ENCODE measurements at regions not wholly inside any gene's neighbourhood (a gene's known extent, or its start where the extent isn't known, plus 50 kb on each side); places are given as distances from the start of the nearest gene placed in this dataset.
A peak's percentile ranks its signal among the peaks of the same experiment; 100 is the strongest.

GRCh38 chr20:43295263-43295662 is 105.6 kb upstream of the PTPRT start:
- Histone ChIP-seq H4K20me1 (ENCODE audit: insufficient read depth, low read depth, low read length) (no peaks in the 10 kb centered on the region), H3K4me3 (ENCODE audit: low read length) (no peak overlapping the region), H3K4me1 (ENCODE audit: low read length) (peaks cover 3% of the 10 kb centered on the region; the same call in 1 of the 2 replicates), H2AFZ (ENCODE audit: low read length) (no peak overlapping the region), H3K9me2 (replicated peaks; ENCODE audit: insufficient read depth, low read length) (no peaks in the 10 kb centered on the region), H3K27me3 (ENCODE audit: low read length) (no peaks in the 10 kb centered on the region), H3K9me3 (ENCODE audit: low read length) (no peaks in the 10 kb centered on the region), H3K4me2 (ENCODE audit: low read depth, low read length, poor library complexity, severe bottlenecking) (no peak overlapping the region), H3K9ac (ENCODE audit: low read length) (no peak overlapping the region), H3K27ac (ENCODE audit: low read length) (no peak overlapping the region), H3K36me3 (ENCODE audit: insufficient read depth, low read length) (no peaks in the 10 kb centered on the region), H3K79me2 (ENCODE audit: low read length) (no peaks in the 10 kb centered on the region)
- DNase-seq = no peak

DNA sequence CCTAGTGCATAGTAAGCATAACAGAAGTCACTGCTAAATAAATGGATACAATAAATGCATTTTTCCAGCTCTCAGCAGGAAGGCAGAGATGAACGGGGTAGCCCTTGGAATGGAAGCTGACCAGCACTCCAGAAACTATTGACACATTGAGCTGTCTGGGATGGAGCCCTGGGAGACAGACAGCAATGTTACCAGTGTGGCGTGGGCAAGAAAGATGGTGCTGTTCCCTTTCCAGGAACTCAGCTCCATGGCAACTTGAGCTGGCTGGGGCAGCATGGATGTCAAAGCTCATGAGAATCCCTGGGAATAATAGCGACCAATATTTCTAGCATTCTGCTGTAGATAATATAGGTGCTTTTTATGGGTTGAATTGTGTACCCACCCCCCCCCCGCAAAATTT is 104.3 kb upstream of the PTPRT start:
- Histone ChIP-seq H3K79me2 (ENCODE audit: low read length) (no peaks in the 10 kb centered on the region), H2AFZ (ENCODE audit: low read length) (no peak overlapping the region), H3K4me2 (ENCODE audit: low read depth, low read length, poor library complexity, severe bottlenecking) (no peak overlapping the region), H3K9ac (ENCODE audit: low read length) (no peak overlapping the region), H4K20me1 (ENCODE audit: insufficient read depth, low read depth, low read length) (no peaks in the 10 kb centered on the region), H3K4me3 (ENCODE audit: low read length) (no peak overlapping the region), H3K36me3 (ENCODE audit: insufficient read depth, low read length) (no peaks in the 10 kb centered on the region), H3K27ac (ENCODE audit: low read length) (no peak overlapping the region), H3K27me3 (ENCODE audit: low read length) (no peaks in the 10 kb centered on the region), H3K9me3 (ENCODE audit: low read length) (no peaks in the 10 kb centered on the region), H3K9me2 (replicated peaks; ENCODE audit: insufficient read depth, low read length) (no peaks in the 10 kb centered on the region), H3K4me1 (ENCODE audit: low read length) (peaks cover 3% of the 10 kb centered on the region; the same call in 1 of the 2 replicates)
- DNase-seq = no peak

GRCh38 chr20:43293068-43293786 is 103.5 kb upstream of the PTPRT start:
- Histone ChIP-seq H3K4me3 (ENCODE audit: low read length) (no peak overlapping the region), H3K9me3 (ENCODE audit: low read length) (no peaks in the 10 kb centered on the region), H2AFZ (ENCODE audit: low read length) (no peak overlapping the region), H3K4me1 (ENCODE audit: low read length) (peaks cover 3% of the 10 kb centered on the region; the same call in 1 of the 2 replicates), H3K27ac (ENCODE audit: low read length) (no peak overlapping the region), H3K36me3 (ENCODE audit: insufficient read depth, low read length) (no peaks in the 10 kb centered on the region), H4K20me1 (ENCODE audit: insufficient read depth, low read depth, low read length) (no peaks in the 10 kb centered on the region), H3K9ac (ENCODE audit: low read length) (no peak overlapping the region), H3K79me2 (ENCODE audit: low read length) (no peaks in the 10 kb centered on the region), H3K4me2 (ENCODE audit: low read depth, low read length, poor library complexity, severe bottlenecking) (no peak overlapping the region), H3K27me3 (ENCODE audit: low read length) (no peaks in the 10 kb centered on the region), H3K9me2 (replicated peaks; ENCODE audit: insufficient read depth, low read length) (no peaks in the 10 kb centered on the region)
- DNase-seq = peak; percentile 40

GRCh38 chr20:43292222-43292621 is 102.5 kb upstream of the PTPRT start:
- H3K9me2 ChIP-seq (replicated peaks; ENCODE audit: insufficient read depth, low read length) = no peaks in the 10 kb centered on the region
- no peak overlapping the region for H3K27ac ChIP-seq (ENCODE audit: low read length)
- no peaks in the 10 kb centered on the region for H3K36me3 ChIP-seq (ENCODE audit: insufficient read depth, low read length)
- no peaks in the 10 kb centered on the region for H4K20me1 ChIP-seq (ENCODE audit: insufficient read depth, low read depth, low read length)
- no peak overlapping the region for H3K4me3 ChIP-seq (ENCODE audit: low read length)
- H3K27me3 ChIP-seq (ENCODE audit: low read length) = no peaks in the 10 kb centered on the region
- no peak overlapping the region for H2AFZ ChIP-seq (ENCODE audit: low read length)
- no peaks in the 10 kb centered on the region for H3K79me2 ChIP-seq (ENCODE audit: low read length)
- no peak overlapping the region for H3K9ac ChIP-seq (ENCODE audit: low read length)
- no peak overlapping the region for H3K4me2 ChIP-seq (ENCODE audit: low read depth, low read length, poor library complexity, severe bottlenecking)
- DNase-seq = no peak
- peaks cover 3% of the 10 kb centered on the region; the same call in 1 of the 2 replicates for H3K4me1 ChIP-seq (ENCODE audit: low read length)
- no peaks in the 10 kb centered on the region for H3K9me3 ChIP-seq (ENCODE audit: low read length)

DNA sequence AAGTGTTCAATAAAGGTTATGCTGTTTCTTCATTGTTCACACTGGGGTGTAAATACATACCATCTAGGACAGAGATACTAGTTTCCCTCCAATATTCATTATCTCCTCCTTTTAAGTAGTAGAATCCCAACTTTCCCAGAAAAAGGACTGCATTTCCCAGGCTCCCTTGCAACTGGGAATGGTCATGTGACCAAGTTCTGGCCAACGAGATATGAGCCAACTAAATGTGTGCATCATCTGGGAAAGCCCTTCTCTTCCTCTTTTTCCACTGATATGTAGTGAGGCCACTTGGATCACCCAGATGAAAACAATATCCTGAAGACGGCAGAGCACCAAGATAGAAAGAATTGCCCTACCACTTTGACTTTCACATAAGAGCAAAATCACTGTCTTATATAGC is 97.9 kb upstream of the PTPRT start:
- no peaks in the 10 kb centered on the region for H3K79me2 ChIP-seq (ENCODE audit: low read length)
- DNase-seq = no peak
- H2AFZ ChIP-seq (ENCODE audit: low read length) = no peak overlapping the region
- H3K27ac ChIP-seq (ENCODE audit: low read length) = no peak overlapping the region
- H3K27me3 ChIP-seq (ENCODE audit: low read length) = no peaks in the 10 kb centered on the region
- H3K4me2 ChIP-seq (ENCODE audit: low read depth, low read length, poor library complexity, severe bottlenecking) = no peak overlapping the region
- no peak overlapping the region for H3K4me3 ChIP-seq (ENCODE audit: low read length)
- peaks cover 3% of the 10 kb centered on the region; the same call in 1 of the 2 replicates for H3K4me1 ChIP-seq (ENCODE audit: low read length)
- no peaks in the 10 kb centered on the region for H3K9me2 ChIP-seq (replicated peaks; ENCODE audit: insufficient read depth, low read length)
- no peaks in the 10 kb centered on the region for H3K36me3 ChIP-seq (ENCODE audit: insufficient read depth, low read length)
- H3K9me3 ChIP-seq (ENCODE audit: low read length) = no peaks in the 10 kb centered on the region
- no peaks in the 10 kb centered on the region for H4K20me1 ChIP-seq (ENCODE audit: insufficient read depth, low read depth, low read length)
- no peak overlapping the region for H3K9ac ChIP-seq (ENCODE audit: low read length)

- H3K27me3 ChIP-seq (ENCODE audit: low read length) = no peaks in the 10 kb centered on the region
- no peak overlapping the region for H2AFZ ChIP-seq (ENCODE audit: low read length)
- no peak overlapping the region for H3K27ac ChIP-seq (ENCODE audit: low read length)
- H3K9ac ChIP-seq (ENCODE audit: low read length) = no peak overlapping the region
- no peaks in the 10 kb centered on the region for H3K36me3 ChIP-seq (ENCODE audit: insufficient read depth, low read length)
- DNase-seq = no peak
- H3K79me2 ChIP-seq (ENCODE audit: low read length) = no peaks in the 10 kb centered on the region
- H4K20me1 ChIP-seq (ENCODE audit: insufficient read depth, low read depth, low read length) = no peaks in the 10 kb centered on the region
- no peaks in the 10 kb centered on the region for H3K4me1 ChIP-seq (ENCODE audit: low read length)
- no peaks in the 10 kb centered on the region for H3K9me2 ChIP-seq (replicated peaks; ENCODE audit: insufficient read depth, low read length)
- no peaks in the 10 kb centered on the region for H3K9me3 ChIP-seq (ENCODE audit: low read length)
- H3K4me3 ChIP-seq (ENCODE audit: low read length) = no peak overlapping the region
- H3K4me2 ChIP-seq (ENCODE audit: low read depth, low read length, poor library complexity, severe bottlenecking) = no peak overlapping the region
Measured at GRCh38 chr20:43285170-43285569, 95.5 kb upstream of the PTPRT start.

DNA sequence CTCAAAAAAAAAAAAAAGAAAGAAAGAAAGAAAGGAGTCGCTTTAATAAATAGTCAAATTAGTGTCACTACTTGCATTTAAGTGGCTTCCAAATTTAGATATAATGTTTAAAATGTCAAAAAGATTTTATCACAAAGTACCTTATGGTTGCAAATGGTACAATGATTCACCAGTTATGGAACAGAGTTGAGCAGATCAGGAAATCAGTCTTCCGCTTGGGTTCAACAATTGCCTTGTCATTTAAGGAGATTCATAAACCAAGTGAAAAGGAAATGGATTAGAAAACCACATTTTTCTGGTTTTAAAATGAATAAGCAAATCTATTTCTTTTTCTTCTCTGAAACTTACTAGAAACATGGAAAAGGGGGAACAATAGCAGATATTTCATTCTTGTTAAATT is 94.8 kb upstream of the PTPRT start:
- H3K27me3 ChIP-seq (ENCODE audit: low read length) = no peaks in the 10 kb centered on the region
- H3K4me2 ChIP-seq (ENCODE audit: low read depth, low read length, poor library complexity, severe bottlenecking) = no peak overlapping the region
- H3K36me3 ChIP-seq (ENCODE audit: insufficient read depth, low read length) = no peaks in the 10 kb centered on the region

DNA sequence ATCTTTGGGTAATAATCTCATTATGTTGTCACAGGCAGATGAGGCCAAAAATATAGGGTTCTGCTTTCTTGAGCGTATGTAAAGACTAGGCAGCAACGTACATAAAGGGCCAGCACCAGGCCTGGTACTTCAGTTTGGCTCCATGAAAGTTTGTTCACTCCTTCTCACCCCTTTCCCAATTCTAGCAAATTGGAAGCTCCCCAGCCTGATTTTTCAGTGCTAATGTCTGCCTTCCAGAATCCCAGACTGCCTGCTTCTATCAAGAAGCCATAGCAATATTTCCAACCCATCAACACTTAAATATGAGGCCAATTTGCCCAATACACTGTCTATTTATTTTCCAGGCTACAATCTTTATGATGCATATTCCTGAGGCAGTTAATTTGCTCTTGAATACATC is 93.4 kb upstream of the PTPRT start:
- Histone ChIP-seq H3K27ac (ENCODE audit: low read length) (no peak overlapping the region), H3K4me2 (ENCODE audit: low read depth, low read length, poor library complexity, severe bottlenecking) (no peak overlapping the region), H3K9me3 (ENCODE audit: low read length) (no peaks in the 10 kb centered on the region), H2AFZ (ENCODE audit: low read length) (no peak overlapping the region), H3K4me1 (ENCODE audit: low read length) (no peaks in the 10 kb centered on the region), H3K27me3 (ENCODE audit: low read length) (no peaks in the 10 kb centered on the region), H3K36me3 (ENCODE audit: insufficient read depth, low read length) (no peaks in the 10 kb centered on the region), H4K20me1 (ENCODE audit: insufficient read depth, low read depth, low read length) (no peaks in the 10 kb centered on the region), H3K9me2 (replicated peaks; ENCODE audit: insufficient read depth, low read length) (no peaks in the 10 kb centered on the region), H3K4me3 (ENCODE audit: low read length) (no peak overlapping the region), H3K9ac (ENCODE audit: low read length) (no peak overlapping the region), H3K79me2 (ENCODE audit: low read length) (no peaks in the 10 kb centered on the region)
- DNase-seq = no peak

More for the DNA sequence above, 94.8 kb upstream of the PTPRT start:
- Histone ChIP-seq H4K20me1 (ENCODE audit: insufficient read depth, low read depth, low read length) (no peaks in the 10 kb centered on the region), H2AFZ (ENCODE audit: low read length) (no peak overlapping the region), H3K27ac (ENCODE audit: low read length) (no peak overlapping the region), H3K4me3 (ENCODE audit: low read length) (no peak overlapping the region), H3K4me1 (ENCODE audit: low read length) (no peaks in the 10 kb centered on the region), H3K79me2 (ENCODE audit: low read length) (no peaks in the 10 kb centered on the region), H3K9me2 (replicated peaks; ENCODE audit: insufficient read depth, low read length) (no peaks in the 10 kb centered on the region), H3K9me3 (ENCODE audit: low read length) (no peaks in the 10 kb centered on the region), H3K9ac (ENCODE audit: low read length) (no peak overlapping the region)
- DNase-seq = no peak

Measured in Karpas-422 (cell line).